ENCODE measurements at regions not wholly inside any gene's neighbourhood (a gene's known extent, or its start where the extent isn't known, plus 50 kb on each side); places are given as distances from the start of the nearest gene placed in this dataset.

DNA sequence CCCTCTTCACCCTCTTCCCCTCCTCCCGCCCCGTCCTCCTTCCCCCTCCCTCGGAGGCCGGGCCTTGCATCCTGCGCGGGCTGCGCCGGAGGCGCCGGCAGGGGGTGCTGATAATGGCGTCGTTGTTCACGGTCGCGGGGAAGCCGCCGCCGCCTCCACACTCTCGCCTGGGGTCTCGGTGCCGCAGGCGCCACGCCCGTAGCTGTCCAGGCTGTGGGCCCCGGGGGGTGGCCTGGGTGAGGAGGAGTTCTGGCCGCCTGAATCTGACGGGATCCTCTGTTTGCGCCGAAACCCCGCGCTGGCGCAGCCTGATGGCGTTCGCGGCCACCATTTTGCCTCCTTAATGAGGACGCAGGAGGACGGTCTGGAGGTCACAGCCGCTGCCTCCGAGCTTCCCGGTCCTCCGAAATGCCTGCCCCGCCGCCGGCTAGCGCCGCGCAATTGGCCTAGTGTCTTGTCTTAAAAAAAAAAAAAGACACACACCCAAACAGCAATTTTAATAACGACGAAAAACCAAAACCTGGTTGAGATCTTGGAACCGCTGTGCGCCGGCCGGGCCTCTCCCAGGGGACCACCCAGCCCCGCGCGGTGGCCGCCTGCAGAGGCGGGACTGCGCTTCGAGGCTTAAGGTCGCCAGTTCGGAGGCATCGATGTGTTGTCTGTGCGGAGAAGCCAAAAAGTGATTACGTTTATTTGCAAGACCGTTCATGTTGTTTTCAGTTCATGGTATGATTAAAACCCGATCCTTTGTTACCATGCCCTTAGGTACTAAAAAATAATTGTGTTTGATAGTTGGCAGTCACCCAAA is 106.6 kb upstream of the HNRNPU start:
- DNase-seq (ENCODE audit: low spot score) = peak; percentile 81

DNA sequence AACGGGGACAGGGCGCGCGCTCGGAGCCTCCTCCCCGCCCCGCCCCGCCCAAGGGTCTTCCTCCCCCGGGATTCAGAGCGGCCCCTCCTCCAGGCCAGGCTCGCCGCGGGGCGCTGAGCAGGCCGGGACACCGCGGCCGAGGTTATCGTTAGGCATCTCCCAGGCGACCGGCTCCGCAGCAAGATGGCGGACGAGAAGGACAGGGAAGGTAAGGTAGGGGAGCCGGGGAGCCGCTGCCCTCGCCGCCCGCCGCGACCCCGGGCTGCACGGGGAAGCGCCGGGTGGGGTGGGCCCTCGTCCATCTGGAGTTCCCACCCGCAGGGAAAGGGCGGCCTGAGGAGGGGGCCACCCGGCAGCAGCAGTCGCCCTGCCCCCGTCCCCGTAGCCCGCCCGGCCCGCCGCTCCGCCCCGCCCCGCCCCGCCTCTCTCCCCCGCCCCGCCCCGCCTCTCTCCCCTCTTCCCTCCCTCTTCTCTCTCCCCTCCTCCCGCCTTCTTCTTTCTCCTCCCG is 105.9 kb upstream of the HNRNPU start:
- DNase-seq (ENCODE audit: low spot score) = peak; percentile 47

DNA sequence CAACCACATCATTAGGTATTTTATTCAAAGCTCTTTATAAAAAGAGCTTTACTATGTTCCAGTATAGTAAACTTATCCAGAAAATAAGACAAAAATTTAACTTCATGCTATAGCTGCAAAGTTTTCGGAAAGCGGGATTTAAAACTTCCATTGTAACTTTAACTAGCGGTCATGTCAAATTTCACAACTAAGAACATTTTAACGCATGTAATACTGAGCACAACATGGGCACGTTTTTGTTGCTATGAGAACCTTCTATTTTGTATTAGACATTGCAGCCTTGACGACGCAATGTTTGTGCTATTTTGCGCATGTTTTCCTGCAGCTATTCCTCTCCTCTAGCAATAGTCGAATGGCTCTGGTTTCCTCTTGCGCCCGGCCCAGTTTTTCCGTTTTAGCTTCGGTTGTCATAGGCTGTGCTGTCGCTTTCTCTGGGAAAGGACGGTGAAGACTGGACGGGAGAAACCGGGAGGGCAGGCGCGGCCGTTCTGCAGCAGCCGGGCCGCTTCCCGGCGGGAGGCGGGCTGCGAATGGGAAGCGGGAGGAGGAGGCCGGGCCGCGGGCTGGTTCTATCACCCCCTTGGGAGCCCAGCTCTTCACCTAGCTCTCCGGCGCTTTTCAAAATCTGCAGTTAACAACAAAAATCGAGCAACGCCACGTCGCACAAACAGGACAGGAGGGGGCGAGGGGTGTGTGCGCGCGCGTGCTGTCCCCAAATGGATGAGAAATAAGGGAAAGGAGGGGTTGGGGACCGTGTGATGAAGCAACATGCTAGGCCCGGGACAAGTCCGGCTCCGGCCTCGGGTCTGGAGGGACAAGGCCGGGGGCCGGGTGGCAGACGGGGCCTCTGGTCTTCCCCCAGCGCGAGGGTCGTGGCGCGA is 105.3 kb upstream of the HNRNPU start:
- peak; percentile 79 for DNase-seq (ENCODE audit: low spot score)

DNA sequence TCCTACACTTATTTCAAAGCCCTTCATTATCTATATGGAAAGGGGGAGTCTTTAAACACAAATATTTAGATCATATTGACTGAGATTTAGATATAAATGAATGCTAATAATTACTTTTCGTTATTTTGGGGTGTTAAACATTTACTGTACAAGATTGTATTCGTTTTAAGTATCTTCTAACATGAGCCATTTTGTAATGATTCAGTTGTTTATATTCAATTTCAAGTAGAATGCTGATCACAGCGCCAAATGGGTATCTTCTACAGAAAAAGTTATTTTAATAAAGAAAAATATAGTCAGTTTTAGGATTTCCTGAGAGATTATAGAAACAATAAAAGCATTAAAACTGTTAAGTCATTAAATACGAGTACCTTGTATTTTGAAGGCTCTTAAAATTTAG is 104.5 kb upstream of the HNRNPU start:
- DNase-seq (ENCODE audit: low spot score) = no peak

DNA sequence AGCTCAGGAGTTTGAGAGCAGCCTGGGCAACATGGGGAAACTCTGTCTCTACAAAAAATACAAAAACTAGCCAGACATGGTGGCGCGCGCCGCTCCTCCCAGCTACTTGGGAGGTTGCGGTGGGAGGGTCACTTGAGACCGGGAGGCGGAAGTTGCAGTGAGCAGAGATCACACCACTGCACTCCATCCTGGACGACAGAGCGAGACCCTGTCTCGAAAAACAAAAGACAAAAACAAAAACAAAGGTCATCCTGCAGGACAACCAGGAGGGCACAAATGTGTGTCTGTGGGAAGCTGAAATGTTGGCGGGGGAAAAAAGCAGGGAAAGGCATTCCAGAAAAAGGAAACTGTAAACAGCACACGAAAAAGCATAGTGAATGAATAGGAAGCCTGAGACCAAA is 104.1 kb upstream of the HNRNPU start:
- peak; percentile 50 for DNase-seq (ENCODE audit: low spot score)

DNA sequence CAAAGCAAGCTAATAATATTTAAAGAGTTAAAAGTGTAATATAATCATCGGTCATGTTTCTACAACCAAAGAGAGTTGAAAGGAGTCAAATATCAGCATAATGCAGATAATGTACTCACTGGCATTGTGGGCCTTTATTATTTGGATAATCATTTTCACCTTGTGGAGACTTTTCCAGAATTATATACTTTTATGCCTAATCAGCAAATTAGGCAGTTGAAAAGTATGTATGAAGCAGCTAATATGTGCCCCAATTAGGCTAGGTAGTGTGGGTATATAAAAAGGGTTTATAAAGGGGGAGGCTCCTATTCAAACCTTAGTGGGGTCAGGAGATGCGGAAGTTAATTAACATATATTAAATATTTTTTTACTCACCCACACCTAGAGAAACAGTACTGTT is 102.8 kb upstream of the HNRNPU start:
- DNase-seq (ENCODE audit: low spot score) = no peak

DNA sequence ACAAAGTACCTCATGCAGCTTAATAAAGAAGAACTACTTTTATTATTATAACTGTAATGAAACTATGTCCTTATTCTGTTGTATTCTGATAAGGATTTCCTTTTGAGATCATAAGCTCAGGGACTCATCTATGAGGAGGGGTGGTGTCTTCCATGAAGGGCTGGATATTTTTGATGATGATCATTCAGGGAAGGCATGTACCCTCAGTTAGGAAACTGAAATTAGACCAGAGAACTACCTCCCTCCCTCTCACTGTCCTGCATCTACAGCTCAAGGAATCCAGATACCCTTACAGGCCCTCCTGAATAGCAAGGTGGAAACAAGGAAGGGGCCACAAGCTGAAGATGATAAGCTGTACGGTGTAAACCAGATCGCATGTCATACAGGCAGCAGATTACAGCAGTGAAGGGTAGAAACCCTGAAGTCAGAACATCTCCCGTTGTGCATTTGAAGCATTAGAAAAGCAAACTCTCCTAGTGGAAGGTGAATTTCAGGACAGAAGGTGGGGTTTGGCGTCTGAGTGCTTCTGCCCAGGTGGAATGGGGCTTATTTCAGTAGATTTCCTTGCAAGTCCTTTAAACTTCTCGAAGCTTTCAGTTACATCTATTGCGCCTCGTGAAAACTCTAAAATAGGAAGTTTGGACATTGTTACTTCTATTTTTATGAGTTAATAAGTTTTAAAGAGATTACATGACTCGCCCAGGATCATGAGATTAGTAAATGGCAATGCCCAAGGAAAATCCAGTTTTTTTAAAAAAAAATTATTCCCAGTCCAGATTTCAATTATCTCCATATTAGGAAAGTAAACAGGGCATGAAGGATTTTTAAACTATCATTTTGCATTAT is 101.1 kb upstream of the HNRNPU start:
- DNase-seq (ENCODE audit: low spot score) = no peak

DNA sequence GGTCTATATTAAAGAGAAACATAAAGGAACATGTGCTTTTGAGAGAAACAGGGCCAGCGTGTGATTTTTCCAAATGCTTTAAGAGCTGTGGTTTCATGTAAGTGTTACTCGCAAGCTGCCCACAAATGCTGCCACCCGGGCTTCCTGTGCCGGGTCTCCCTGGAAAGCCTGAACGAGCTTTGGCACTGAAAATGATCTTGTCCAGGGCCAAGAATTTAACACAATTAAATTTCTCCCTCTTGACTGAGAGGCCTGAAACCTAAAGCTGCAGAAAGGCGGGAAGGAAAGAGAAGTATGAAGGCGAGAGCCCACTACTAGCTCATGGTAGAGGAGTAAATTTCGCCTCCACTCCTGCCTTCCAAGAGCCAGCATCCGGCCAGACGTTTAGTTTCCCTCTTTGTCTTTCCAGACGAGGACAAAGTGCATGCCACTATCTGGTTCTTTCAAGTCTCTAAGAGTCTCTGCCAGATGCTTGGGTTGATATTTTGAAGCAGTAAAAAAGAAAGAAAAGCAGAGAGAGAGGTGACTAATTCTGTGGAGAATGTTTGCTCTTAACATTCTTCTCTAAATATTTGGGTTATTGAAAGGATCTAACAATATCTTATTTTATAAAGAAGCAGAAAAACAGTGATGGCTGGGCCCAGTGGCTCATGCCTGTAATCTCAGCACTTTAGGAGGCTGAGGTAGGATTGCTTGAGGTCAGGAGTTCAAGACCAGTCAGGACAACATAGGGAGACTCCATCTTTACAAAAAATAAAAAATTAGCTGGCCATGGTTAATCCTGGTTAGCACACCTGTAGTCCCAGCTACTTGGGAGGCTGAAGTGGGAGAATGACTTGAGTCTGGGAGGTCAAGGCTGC is 100.0 kb upstream of the HNRNPU start:
- peak; percentile 28 for DNase-seq (ENCODE audit: low spot score)

DNA sequence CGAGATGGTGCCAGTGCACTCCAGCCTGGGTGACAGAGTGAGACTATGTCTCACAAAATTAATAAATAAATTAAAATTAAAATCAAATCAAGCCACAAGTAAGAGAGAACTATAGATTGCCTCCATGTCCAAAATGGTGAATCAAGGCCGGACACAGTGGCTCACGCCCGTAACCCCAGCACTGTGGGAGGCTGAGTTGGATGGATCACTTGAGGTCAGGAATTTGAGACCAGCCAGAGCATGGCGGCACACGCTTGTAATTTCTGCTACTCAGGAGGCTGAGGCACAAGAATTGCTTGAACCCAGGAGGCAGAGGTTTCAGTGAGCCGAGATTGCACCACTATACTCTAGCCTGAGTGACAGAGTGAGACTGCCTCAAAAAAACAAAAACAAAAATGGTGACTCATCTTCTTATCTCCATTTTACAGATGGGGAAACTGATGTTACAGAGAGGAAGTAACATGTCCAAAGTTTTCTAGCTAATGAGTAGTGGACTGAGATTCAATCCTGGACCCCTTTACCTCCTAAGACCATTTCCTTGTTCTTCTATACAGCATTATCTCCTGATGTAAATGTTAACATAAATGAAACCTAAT is 99.0 kb upstream of the HNRNPU start:
- no peak for DNase-seq (ENCODE audit: low spot score)

DNA sequence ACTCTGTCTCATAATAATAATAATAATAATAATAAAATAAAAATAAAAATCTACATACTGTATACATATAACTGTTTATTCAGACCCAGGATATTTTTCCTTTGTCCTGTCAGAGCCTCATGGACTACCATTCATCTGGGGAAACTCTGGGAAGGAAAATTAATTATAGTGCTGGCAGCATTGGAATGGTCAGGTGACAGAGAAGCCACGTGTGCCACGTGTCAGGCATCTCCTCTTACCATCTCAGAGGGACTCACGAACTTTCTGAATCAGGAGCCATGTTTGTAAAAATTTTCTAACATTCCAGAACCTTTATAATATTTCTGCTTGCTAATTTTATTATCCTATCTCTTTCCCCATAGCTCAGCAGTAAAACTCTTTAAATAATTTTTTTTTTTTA is 97.8 kb upstream of the HNRNPU start:
- DNase-seq (ENCODE audit: low spot score) = no peak

DNA sequence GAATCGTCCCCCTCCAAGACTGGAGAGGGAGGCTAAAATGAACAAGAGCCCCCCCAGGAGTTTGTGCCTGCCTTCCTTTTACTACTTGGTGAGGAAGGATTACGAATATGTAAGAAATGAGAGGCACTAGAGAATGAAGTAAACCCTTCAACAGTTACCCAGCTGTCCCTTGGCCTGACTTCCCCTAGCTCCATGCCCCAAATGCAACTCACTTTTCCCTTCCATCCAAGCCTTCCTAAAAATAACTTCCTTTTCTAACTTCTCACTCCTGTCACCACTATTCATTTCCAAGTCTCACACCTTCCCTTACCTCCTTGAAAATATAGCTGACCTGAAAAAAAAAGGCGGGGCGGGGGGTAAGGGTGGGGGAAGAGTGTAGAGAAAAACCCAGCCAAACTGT is 96.6 kb upstream of the HNRNPU start:
- no peak for DNase-seq (ENCODE audit: low spot score)

DNA sequence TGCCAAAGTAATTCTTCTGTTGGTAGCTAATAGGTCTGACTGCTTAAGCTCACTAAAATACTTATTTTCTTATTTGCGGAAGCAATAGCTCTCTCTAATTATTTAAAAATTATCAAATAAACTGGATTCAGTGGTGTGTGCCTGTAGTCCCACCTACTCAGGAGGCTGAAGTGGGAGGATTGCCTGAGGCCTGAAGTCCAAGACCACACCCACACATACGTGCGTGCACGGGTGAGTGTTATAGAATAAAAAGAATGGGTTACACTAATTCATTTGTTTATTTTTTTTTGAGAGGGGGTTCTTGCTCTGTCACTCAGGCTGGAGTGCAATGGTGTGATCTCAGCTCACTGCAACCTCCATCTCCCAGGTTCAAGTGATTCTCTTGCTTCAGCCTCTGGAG is 94.2 kb upstream of the HNRNPU start:
- DNase-seq (ENCODE audit: low spot score) = no peak

DNA sequence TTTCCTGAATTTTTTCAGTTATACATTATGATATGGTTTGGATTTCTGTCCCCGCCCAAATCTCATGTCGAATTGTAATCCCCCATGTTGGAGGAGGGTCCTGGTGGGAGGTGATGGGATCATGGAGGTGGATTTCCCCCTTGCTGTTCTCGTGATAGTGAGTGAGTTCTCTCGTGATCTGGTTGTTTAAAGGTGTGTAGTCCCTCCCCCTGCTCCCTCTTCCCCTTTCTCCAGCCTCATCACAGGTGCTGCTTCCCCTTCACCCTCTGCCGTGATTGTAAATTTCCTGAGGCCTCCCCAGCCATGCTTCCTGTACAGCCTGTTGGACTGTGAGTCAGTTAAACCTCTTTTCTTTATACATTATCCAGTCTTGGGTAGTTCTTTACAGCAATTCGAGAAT is 93.2 kb upstream of the HNRNPU start:
- no peak for DNase-seq (ENCODE audit: low spot score)

DNA sequence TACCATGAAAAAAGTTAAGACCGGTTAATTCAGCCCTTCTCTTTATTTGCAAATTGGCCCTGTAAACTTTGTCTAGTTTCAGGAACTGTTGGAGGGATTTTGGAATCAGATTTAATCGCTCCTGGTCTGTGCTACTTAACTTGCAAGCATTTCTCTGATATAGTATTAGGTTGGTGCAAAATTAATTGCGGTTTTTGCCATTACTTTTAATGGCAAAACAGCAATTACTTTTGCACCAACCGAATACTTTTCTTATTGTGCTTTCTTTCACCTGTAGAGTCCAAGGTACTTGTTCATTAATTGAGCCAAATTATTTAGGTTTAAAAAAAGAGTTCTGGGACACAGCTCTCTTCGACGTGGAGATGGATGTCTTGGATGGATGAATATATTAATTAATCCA is 92.8 kb upstream of the HNRNPU start:
- DNase-seq (ENCODE audit: low spot score) = no peak

DNA sequence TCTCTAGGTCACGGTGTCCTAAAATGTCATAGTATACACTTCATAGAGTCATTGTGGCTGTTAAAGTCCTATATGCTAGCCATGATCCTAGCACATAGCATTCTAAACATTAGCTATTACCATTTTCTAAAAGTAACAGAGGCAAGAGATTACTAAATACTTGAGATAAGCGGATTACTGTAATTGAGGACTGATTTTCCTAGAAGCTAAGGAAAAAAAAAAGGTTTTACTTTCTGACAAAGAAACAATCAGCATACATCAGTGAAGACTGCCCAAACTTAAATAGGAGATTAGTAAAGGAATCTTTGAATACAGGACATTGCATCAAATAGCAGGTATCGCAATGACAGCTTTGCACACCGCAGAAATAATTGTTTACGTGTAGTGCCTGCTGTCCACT is 91.3 kb upstream of the HNRNPU start:
- no peak for DNase-seq (ENCODE audit: low spot score)

DNA sequence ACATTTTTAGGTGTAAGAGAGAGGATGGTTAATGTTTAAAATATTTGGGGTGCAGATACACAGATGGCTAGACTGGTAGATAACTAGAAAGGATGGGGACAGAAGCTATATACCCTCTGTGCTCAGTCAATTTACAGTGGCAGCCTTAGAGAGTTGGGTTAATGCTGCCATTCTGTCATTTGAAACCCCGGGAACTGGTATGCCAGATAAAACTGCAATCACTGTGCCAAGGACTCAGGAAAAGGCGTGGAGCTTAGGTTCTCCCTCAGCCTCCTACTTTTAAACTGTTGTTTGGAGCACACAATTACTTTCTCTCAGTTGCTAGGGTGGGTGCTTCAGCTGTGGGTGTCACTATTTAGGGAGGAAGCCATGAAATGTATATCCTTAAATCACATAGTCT is 90.0 kb upstream of the HNRNPU start:
- DNase-seq (ENCODE audit: low spot score) = no peak

DNA sequence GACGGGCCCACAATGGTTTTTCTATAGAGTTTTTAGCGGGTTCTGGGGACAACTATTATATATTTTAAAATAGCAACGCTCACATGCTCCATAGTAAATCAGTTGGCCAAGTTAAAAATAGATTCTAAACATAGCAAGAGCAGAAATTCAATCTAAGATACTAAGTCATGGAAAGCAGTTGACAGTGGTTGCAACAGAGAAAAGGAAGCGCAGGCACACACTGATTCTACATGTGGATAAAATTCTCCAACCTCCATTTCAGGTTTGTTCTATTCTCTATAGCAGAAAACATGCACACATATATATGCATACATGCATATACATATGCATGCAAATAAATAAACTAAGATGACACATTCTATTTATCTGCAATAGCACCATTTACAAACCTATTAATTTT is 89.6 kb upstream of the HNRNPU start:
- no peak for DNase-seq (ENCODE audit: low spot score)

DNA sequence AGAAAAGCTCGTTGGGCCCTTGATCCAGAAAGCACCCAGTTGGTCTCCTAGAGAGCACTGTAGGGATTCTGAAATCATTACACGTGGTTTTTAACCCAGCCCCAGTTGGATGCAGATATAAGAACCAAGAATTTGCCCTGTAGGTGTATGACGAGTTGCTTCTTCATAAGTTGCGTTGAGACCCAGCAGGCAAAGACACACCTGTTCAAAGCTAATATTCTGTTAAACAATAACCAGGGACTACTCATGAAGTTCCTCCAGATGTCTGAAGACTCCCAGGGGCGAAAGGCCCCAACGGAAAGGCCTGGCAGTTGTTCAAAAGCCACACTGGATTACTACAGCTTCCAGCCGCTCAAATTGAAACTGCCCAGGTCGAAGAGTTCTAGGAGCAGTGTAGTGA is 88.6 kb upstream of the HNRNPU start:
- DNase-seq (ENCODE audit: low spot score) = no peak

DNA sequence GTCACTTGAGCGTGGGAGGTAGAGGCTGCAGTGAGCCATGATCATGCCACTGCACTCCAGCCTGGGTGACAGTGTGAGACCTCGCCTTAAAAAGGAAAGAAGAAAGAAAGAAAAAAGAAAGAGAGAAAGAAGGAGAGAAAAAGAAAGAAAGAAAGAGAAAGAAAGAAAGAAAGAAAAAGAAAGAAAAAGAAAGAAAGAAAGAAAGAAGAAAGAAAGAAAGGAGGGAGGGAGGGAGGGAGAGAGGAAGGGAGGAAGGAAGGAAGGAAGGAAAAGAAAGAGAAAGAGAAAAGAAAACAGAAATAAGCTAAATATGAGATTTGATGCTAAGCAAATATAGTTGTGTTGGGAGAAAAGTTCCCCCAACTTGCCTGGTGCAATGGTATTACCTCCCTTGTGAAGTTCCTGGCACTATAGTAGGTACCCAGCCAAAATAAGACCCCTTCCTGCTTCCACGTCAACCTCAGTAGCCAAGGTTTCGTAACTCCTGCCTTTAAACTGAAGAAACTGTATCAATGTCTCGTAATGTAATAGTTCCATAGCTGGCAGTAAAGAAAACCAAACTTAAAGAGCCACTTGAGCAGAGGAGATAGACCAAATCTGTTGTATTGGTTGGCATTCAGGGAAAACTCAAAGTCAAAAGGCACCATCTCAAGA is 88.1 kb upstream of the HNRNPU start:
- no peak for DNase-seq (ENCODE audit: low spot score)

DNA sequence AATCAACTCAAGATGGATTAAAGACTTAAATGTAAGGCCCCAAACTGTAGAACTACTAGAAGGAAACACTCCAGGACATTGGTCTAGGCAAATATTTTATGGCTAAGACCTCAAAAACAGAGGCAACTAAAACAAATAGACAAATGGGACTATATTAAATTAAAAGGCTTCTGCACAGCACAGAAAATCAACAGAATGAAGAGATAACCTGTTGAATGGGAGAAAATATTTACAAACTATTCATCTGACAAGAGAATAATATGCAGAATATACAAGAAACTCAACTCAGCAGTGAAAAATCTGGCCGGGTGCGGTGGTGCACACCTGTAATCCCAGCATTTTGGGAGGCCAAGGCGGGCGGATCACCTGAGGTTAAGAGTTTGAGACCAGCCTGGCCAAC is 84.1 kb upstream of the HNRNPU start:
- no peak for DNase-seq (ENCODE audit: low spot score)

Measured in kidney capillary endothelial cell (primary cell).